ENCODE measurements at regions not wholly inside any gene's neighbourhood (a gene's known extent, or its start where the extent isn't known, plus 50 kb on each side); places are given as distances from the start of the nearest gene placed in this dataset.

DNA sequence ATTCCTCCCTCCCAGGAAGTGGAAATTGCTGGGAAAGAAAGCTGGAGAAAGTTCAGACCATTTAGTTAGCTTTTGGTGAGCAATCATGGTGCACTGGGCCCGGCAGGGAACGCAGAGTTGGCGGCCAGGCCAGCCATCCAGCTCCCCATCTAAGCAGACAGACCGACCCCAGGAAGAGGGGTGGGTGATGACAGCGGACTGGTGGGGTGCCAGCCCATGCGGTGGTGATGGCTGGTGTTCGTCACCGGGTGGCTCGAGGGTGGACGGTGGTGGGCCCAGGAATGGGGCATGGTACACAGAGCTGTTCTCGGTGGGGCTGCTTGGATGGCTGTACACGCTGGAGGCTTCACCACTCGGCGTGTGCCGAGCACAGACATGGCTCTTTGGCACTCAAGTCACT, 85.6 kb upstream of the ARAP3 start:
- Mint-ChIP-seq H3K36me3 (no peaks in the 10 kb centered on the region), H3K4me1 (no peaks in the 10 kb centered on the region), H3K27ac (no peak overlapping the region), H3K9me3 (peaks cover 0 to 5% (median 2%) of the 10 kb centered on the region in 3 donors), H3K27me3 (peaks cover 10% of the 10 kb centered on the region), H3K4me3 (no peak overlapping the region)

DNA sequence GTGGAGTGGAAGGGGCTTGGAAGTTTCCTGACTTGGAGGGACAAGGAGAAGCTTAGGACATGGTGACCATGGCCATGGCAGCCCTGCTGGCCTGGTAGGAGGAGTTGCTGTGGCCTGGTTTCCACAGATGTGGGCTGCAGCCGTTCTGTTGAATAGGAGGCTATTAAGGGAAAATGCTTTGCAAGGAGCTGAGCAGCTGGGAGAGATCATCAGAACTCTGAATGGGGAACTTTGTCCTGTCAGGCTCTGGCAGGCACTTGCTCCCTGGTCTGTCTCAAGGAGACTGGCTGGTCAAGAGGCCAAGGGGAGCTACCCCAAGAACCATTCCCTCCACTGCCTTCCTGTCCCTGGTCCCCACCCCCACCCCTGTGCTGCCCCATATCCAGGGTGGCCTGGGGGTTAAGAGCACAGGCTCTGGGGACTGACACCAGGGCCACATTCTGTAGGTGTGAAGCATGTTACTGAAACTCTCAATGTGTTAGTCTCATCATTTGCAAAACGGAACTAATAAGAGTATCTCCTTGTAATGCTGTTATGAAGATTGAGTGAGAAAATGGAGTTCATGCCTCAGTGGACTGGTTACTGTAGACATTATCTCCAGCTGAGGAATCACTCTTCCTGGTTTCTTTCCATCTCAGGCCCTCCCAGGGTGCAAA, 84.0 kb upstream of the ARAP3 start:
- H3K36me3 Mint-ChIP-seq, result no peaks in the 10 kb centered on the region
- H3K9me3 Mint-ChIP-seq, result peaks cover 0 to 5% (median 2%) of the 10 kb centered on the region in 3 donors
- H3K4me1 Mint-ChIP-seq, result peaks cover 0 to 2% (median 0%) of the 10 kb centered on the region in 3 donors
- no peak overlapping the region for H3K4me3 Mint-ChIP-seq
- H3K27ac Mint-ChIP-seq, result no peak overlapping the region
- H3K27me3 Mint-ChIP-seq, result peaks cover 10% of the 10 kb centered on the region

DNA sequence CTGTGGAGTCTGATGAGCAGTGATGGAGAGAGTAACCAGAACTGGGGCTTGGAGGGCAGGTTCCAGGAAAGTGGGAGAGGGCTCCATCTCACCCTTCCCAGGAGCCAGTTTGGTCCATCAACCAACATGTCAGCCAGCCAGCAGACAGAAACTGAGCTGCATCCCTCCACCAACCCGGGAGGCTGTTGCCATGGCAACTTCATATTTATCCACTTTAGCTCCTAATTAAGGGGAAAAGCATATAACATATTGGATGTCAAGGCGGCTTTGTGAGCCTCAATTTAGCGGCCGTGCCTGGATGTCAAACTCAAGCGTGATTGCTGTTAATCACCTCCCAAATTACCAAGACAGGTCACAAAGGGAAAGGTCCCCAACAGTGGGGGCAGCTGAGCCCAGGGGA, 81.5 kb upstream of the ARAP3 start:
- H3K9me3 Mint-ChIP-seq, result peaks cover 0 to 2% (median 1%) of the 10 kb centered on the region in 3 donors
- no peak overlapping the region for H3K4me3 Mint-ChIP-seq
- peaks cover 16% of the 10 kb centered on the region for H3K27me3 Mint-ChIP-seq
- peak overlapping the region in 1 of 3 donors; percentile 17 for H3K27ac Mint-ChIP-seq
- peaks cover 0 to 3% (median under 1%) of the 10 kb centered on the region in 3 donors for H3K4me1 Mint-ChIP-seq
- H3K36me3 Mint-ChIP-seq, result no peaks in the 10 kb centered on the region

DNA sequence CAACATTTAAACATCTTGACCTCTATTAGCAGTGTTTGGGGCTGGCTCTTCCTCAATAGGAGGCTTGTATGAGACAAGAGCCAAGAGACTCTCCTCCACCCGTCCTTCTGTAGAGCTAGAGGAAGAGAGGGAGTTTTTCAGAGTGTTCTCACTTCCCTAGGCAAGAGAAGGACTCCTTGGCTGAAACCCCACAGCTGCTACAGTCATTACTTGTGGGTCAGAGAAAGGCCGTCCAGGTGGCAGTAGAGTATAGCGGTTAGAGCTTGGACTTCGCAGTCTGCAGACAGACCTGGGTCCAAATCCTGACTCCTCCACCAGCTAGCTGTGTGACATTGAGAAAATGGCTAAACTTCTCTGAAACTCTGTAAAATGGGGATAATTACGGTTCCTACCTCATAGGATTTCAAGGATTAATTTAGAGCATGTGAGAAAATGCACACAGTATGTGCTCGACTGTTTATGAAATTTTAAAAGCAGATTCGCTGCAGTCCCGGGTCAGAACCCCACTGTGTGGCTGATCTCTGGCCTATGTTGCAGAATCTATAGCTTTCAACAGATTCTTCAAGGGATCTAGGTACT, 80.8 kb upstream of the ARAP3 start:
- no peak overlapping the region for H3K27ac Mint-ChIP-seq

DNA sequence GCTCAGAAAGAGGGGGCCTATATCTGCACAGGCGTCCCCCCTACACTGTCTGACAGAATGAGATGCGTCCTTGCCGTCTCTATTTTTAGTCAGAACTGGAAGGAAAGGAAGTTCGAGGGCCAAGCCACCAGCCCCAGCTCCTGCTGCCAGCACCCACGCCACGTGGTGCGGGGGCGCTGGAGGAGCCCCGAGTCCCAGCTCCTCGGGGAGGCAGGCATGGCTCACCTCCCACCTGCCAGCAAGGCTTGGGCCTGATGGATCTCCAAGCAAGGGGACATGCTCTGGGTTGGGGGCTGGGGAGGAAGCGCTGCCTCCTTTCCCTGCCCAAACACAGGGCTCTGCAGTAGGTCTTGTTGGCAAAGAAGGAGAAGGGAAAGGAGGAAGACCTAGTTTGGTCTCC, 80.3 kb upstream of the ARAP3 start:
- peaks cover 3 to 7% (median 4%) of the 10 kb centered on the region in 3 donors for H3K4me1 Mint-ChIP-seq
- peaks cover 28% of the 10 kb centered on the region for H3K27me3 Mint-ChIP-seq
- H3K27ac Mint-ChIP-seq, result no peak overlapping the region

More for the DNA sequence above, 80.8 kb upstream of the ARAP3 start:
- no peaks in the 10 kb centered on the region for H3K36me3 Mint-ChIP-seq
- no peak overlapping the region for H3K4me3 Mint-ChIP-seq
- peaks cover 0 to 2% (median 0%) of the 10 kb centered on the region in 3 donors for H3K9me3 Mint-ChIP-seq
- H3K4me1 Mint-ChIP-seq, result peaks cover 2 to 7% (median 3%) of the 10 kb centered on the region in 3 donors
- H3K27me3 Mint-ChIP-seq, result peaks cover 23% of the 10 kb centered on the region

DNA sequence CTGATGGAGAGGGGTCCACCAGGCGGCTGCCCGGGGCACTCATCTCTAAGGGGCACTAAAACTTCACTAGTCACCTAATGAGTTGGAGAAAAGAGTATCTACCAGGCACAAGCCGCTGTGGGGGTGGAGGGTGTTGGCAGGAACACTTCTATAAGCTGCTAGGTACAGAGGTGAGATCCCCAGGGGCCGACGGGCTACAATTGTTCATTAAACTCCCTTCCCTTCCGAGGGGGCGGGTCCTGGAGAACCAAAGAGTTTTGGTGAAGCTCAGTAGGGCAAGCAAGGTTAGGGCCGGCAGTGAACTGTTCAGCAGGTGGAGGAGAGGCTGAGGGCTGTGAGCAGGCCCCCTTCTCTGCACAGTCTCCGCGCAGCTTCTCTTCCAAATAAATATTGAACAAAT, 78.7 kb upstream of the ARAP3 start:
- H3K4me3 Mint-ChIP-seq, result no peak overlapping the region
- H3K4me1 Mint-ChIP-seq, result peaks cover 3 to 7% (median 4%) of the 10 kb centered on the region in 3 donors
- peaks cover 0 to 2% (median 0%) of the 10 kb centered on the region in 3 donors for H3K9me3 Mint-ChIP-seq
- no peak overlapping the region for H3K27ac Mint-ChIP-seq
- peaks cover 33% of the 10 kb centered on the region for H3K27me3 Mint-ChIP-seq
- H3K36me3 Mint-ChIP-seq, result no peaks in the 10 kb centered on the region

More for the DNA sequence above, 80.3 kb upstream of the ARAP3 start:
- Mint-ChIP-seq H3K4me3 (no peak overlapping the region), H3K36me3 (no peaks in the 10 kb centered on the region), H3K9me3 (peaks cover 0 to 2% (median 0%) of the 10 kb centered on the region in 3 donors)

DNA sequence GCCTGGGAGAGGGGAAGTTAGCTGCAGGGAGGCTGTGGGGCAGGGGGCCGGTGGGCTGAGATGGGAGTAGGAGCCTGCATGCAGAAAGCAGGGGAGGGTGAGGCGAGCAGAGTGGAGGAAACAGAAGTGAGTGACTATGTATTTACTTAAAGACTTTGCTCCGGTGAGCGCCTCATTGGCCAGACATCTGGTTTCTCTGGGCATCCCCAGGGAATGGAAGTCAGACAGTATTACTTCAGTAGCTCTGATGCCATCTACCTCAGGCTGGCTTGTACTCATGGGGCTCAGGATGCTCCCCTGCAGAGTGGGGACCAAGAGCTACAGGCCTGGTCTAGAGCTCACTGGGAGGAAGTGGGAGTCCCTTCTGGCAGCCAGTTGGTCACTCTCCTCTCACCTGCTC, 78.2 kb upstream of the ARAP3 start:
- Mint-ChIP-seq H3K9me3 (peaks cover 0 to 3% (median 0%) of the 10 kb centered on the region in 3 donors), H3K27me3 (peaks cover 38% of the 10 kb centered on the region), H3K4me1 (peaks cover 3 to 7% (median 4%) of the 10 kb centered on the region in 3 donors), H3K4me3 (no peak overlapping the region), H3K36me3 (no peaks in the 10 kb centered on the region), H3K27ac (peak overlapping the region in 1 of 3 donors; percentile 7)

DNA sequence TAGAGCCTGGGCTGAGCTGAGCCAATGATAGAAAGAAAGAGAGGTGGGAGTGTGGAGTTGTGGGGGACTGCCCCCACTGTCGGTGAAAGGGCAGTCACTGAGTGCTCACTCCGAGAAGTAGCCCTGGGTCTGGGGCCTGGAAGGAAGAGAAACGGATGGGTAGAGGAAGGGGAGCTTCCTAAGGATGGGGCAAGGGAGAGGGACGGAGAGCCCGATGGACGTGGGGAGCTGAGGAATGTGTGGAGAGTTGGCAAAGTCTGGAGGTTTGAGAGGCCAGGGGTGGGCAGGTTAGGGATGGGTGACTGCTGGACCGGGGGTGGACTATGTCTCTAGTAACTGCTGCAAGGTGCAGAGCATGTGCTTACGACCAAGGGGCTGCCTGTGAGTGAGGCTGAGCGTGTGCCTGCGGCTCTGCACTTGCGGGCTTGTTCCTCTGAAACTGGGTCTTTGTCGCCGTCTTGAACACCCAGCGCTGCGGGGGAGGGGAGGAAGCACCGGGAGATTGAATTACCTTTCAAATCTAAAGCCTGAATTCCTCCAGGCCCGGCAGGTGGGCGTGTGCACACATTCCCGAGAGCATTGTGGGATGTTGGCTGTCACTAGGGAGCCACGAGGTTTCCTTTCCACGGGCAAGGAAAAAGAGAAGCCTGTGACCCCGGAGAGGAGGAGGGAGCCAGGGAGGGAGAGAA, 76.4 kb upstream of the ARAP3 start:
- H3K4me1 Mint-ChIP-seq, result peaks cover 3 to 7% (median 4%) of the 10 kb centered on the region in 3 donors
- no peaks in the 10 kb centered on the region for H3K36me3 Mint-ChIP-seq
- H3K27ac Mint-ChIP-seq, result no peak overlapping the region
- peaks cover 50% of the 10 kb centered on the region for H3K27me3 Mint-ChIP-seq
- peak overlapping the region in 2 of 4 donors; percentile 35 to 41 for H3K4me3 Mint-ChIP-seq
- H3K9me3 Mint-ChIP-seq, result peaks cover 0 to 4% (median 0%) of the 10 kb centered on the region in 3 donors

DNA sequence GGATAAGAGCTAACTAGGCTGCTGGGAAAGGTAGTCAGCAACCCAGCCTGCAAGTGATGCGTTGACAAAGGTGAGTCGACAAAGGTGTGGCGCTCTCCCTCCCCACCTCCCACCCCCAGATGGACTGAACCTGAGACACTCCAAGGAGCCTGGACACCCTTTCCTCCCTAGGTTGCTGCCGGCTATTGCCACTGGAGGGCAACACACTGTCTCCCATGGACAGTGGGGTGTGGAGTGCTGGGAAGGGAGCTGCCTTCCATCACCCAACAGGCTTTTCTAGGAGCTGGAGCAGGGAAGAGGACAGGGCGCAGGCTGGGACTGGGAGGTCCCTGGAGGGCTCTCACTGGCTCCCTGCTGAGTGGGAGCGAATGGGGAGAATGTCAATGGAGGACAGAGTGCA, 75.4 kb upstream of the ARAP3 start:
- H3K9me3 Mint-ChIP-seq, result peaks cover 0 to 7% (median 0%) of the 10 kb centered on the region in 3 donors
- H3K27ac Mint-ChIP-seq, result no peak overlapping the region
- peaks cover 56% of the 10 kb centered on the region for H3K27me3 Mint-ChIP-seq
- H3K4me1 Mint-ChIP-seq, result peaks cover 3 to 7% (median 4%) of the 10 kb centered on the region in 3 donors
- H3K4me3 Mint-ChIP-seq, result peak overlapping the region in 1 of 4 donors; percentile 45
- H3K36me3 Mint-ChIP-seq, result no peaks in the 10 kb centered on the region

DNA sequence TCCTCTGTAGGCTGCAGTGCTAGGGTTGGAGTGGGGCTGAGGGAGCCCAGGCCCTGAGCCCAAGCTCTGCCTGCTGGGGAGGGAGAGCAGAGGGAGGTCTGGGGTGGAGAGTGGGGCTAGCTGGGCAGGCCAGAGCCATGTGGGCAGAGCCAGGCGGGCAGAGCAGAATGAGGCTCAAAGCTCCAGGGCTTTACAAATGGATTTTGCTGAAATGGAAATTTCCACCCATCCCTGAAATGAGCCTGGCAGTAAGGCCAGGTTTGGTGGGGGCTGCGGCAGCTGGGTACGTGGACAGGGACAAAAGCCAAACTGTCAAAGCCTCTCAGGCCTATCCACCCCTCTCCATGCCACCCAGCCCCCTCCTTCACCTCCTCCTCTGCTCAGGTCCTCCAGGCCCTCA, 74.2 kb upstream of the ARAP3 start:
- peaks cover 2% of the 10 kb centered on the region for H3K36me3 Mint-ChIP-seq
- peaks cover 60% of the 10 kb centered on the region for H3K27me3 Mint-ChIP-seq
- no peak overlapping the region for H3K4me3 Mint-ChIP-seq
- H3K4me1 Mint-ChIP-seq, result peaks cover 3 to 7% (median 4%) of the 10 kb centered on the region in 3 donors
- no peak overlapping the region for H3K27ac Mint-ChIP-seq
- peaks cover 0 to 7% (median 0%) of the 10 kb centered on the region in 3 donors for H3K9me3 Mint-ChIP-seq

DNA sequence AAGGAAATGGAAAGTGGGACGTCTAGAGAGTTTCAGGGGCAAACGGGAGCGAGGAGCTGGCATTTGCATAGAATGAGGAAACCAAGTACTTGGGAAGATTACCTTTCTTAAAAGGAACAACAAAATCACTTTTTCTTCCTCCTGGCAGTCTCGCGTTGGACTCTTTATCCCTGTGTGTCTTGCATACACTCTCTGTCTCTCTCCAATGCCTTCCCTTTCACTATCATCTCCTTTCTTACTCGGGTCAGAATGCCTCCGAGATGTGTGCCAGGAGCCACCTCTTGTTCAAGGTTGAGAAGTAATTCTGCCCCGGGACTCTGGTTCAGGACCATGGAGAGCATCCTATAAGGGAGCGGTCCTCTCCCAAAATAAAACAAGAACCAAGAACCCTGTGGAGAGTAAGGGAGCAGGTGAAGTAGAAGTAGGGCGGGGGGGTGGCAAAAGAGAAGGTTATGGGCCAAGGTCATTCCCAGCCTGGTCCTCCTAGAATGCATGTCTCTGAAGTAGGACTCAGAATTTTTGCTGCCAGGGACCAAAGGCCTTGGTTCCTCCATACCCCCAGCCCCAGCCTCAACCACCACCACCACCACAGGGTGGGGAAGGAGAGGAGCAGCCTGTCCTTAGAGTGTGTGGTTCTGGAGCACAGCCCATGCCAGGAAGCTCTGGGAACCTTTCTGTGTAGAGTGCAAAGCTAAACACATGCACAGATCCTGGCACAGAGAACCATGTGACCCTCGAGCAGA, 72.1 kb upstream of the ARAP3 start:
- Mint-ChIP-seq H3K36me3 (peaks cover 2% of the 10 kb centered on the region), H3K4me1 (peaks cover 0 to 7% (median 4%) of the 10 kb centered on the region in 3 donors), H3K4me3 (no peak overlapping the region), H3K27me3 (peaks cover 57% of the 10 kb centered on the region), H3K9me3 (peaks cover 0 to 8% (median 0%) of the 10 kb centered on the region in 3 donors), H3K27ac (no peak overlapping the region)

DNA sequence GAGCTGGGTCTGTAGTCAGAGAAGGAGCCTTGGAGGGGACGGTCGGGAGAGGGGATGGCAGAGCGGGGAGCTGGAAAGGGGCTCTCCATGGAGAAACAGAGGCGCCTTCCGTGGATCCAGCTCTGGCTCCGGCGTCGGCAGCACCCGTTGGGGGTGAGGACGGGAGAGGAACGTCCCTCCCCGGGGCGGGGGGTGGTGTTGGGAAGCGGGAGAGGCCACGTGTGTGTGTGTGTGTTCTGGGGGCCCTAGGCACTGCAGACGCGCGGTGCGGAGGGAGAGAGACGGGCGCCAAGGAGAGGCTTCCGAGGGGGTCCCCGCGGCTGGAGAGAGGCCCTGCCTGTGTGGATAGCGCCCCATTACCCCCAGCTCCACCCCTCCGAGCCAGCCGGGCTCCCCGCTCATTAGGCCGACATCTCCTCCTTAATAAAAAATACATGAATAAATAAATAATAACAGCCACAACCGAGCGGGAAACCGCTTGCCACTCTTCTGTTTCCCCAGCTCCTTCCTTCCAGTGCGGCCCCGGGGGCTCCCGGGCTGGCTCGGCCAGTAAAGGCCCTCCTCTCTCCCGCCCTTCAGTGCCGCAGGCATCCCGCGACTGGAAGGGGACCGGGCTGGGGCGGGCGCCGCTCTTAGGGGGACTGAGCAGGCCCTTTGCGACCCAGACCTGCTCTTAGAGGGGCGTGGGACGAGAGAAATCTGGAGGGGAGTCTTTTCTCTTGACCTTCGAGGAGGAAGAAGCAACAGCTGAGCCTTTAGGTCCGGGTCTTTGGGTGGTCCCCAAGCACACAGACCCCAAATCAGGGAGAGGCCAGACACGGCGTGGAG, 71.3 kb upstream of the ARAP3 start:
- H3K27me3 Mint-ChIP-seq, result peaks cover 53% of the 10 kb centered on the region
- H3K4me3 Mint-ChIP-seq, result no peak overlapping the region
- no peak overlapping the region for H3K27ac Mint-ChIP-seq
- peaks cover 2% of the 10 kb centered on the region for H3K36me3 Mint-ChIP-seq
- H3K9me3 Mint-ChIP-seq, result peaks cover 0 to 8% (median 0%) of the 10 kb centered on the region in 3 donors
- peaks cover 0 to 5% (median 4%) of the 10 kb centered on the region in 3 donors for H3K4me1 Mint-ChIP-seq

DNA sequence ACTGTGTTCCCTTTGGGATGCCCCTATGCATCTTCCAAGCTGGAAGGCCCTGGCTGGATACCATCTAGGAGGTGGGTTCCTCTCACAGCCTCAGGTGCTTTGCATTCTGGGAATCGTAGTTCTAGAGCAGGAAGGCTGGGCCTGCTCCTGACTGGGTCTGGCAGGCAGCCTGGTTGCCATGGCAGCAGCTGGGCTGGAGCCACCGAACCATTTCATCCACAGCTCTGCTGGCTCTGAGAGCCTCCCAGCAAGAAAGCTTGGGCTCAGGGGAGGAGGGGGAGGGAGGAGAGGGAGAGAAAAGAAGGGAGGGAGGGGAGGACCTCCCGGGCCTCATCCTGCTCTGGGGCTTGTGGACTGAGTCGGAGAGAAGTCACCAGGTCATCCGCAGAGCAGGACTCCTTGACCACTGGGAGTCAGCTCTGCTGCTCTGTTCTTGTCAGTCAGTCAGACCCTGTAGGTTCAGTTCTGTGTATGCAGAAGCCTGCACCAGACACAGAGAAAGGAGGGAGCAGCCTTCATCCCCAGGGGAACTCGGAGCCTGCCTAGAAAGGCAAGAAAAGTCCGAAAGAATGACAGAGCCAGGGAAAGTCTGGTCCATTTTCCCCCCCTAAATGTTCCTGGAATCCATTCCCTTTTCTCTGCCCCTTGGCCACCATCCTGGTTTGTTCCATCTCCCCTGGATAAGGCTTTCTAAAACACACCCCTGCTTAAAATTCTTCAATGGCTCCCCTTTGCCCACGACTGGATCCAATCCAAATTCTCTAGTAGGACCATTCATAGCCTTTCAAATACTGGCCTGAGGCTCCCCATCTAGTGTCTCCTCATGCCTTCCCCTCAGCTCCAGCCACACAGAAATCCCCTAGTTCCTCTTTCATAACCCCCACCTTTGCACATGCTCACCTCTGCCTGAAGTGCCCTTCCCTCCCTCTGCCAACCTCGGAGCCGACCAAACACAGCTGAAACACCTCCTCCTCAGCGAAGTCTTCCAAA, 65.4 kb upstream of the ARAP3 start:
- H3K4me3 Mint-ChIP-seq, result peak overlapping the region in 3 of 4 donors; percentile 9 to 90 (median 79)
- peaks cover 23% of the 10 kb centered on the region for H3K27me3 Mint-ChIP-seq
- peaks cover 7 to 26% (median 16%) of the 10 kb centered on the region in 3 donors for H3K4me1 Mint-ChIP-seq
- H3K9me3 Mint-ChIP-seq, result peaks cover 0 to 3% (median 0%) of the 10 kb centered on the region in 3 donors
- H3K27ac Mint-ChIP-seq, result peak overlapping the region; percentile 47 to 90 (median 63)
- H3K36me3 Mint-ChIP-seq, result peaks cover 2% of the 10 kb centered on the region

Data from IgD-negative memory B cell (primary cell).